ENCODE measurements at regions not wholly inside any gene's neighbourhood (a gene's known extent, or its start where the extent isn't known, plus 50 kb on each side); places are given as distances from the start of the nearest gene placed in this dataset.

GRCh38 chr2:12597610-12598009 is 119.1 kb upstream of the TRIB2 start:
- TF ChIP-seq CTCF (conservative IDR thresholded peaks at IDR 0.05) (no peak), EZH2 (IDR thresholded peaks at IDR 0.05; ENCODE audit: low read depth) (no peak)
- H3K4me3 ChIP-seq = no peak overlapping the region
- H3F3A ChIP-seq (ENCODE audit: insufficient read depth, low read depth) = no peaks in the 10 kb centered on the region
- H4K20me1 ChIP-seq (ENCODE audit: insufficient read depth) = no peaks in the 10 kb centered on the region
- H3K4me2 ChIP-seq = no peak overlapping the region
- ChIA-PET POLR2A (ENCODE audit: unreplicated experiment) (no interaction called here), CTCF (no interaction called here)
- no peaks in the 10 kb centered on the region for H3K79me2 ChIP-seq (ENCODE audit: low read depth)
- no peak for DNase-seq
- no peak overlapping the region for H3K27ac ChIP-seq
- H2AFZ ChIP-seq = no peak overlapping the region
- H3K9me2 ChIP-seq (ENCODE audit: insufficient read depth) = no peaks in the 10 kb centered on the region; the same call in 1 of the 2 replicates
- H3K27me3 ChIP-seq (ENCODE audit: insufficient read depth, low read depth) = no peaks in the 10 kb centered on the region
- intact Hi-C loops (cut with micrococcal nuclease; ENCODE audit: unreplicated experiment) = no loop called here
- no peaks in the 10 kb centered on the region for H3K9me3 ChIP-seq (ENCODE audit: insufficient read depth, low read depth)
- no TSS peak for BruUV-seq (replicated peaks)
- H3K4me1 ChIP-seq (replicated peaks; ENCODE audit: insufficient read depth) = no peaks in the 10 kb centered on the region
- no peaks in the 10 kb centered on the region for H3K36me3 ChIP-seq (ENCODE audit: low read depth)

- H3K27ac ChIP-seq = no peak overlapping the region
- H3K4me3 ChIP-seq = no peak overlapping the region
- H4K20me1 ChIP-seq (ENCODE audit: insufficient read depth) = no peaks in the 10 kb centered on the region
- DNase-seq = no peak
- TF ChIP-seq EZH2 (IDR thresholded peaks at IDR 0.05; ENCODE audit: low read depth) (no peak), CTCF (conservative IDR thresholded peaks at IDR 0.05) (no peak)
- H2AFZ ChIP-seq = no peak overlapping the region
- no peaks in the 10 kb centered on the region for H3K9me3 ChIP-seq (ENCODE audit: insufficient read depth, low read depth)
- CTCF ChIA-PET = no interaction called here
- no peaks in the 10 kb centered on the region for H3K36me3 ChIP-seq (ENCODE audit: low read depth)
- no TSS peak for BruUV-seq (replicated peaks)
- no peaks in the 10 kb centered on the region for H3K79me2 ChIP-seq (ENCODE audit: low read depth)
- intact Hi-C loops (cut with micrococcal nuclease; ENCODE audit: unreplicated experiment) = no loop called here
- no peaks in the 10 kb centered on the region for H3F3A ChIP-seq (ENCODE audit: insufficient read depth, low read depth)
- H3K27me3 ChIP-seq (ENCODE audit: insufficient read depth, low read depth) = no peaks in the 10 kb centered on the region
- no peaks in the 10 kb centered on the region; the same call in 1 of the 2 replicates for H3K9me2 ChIP-seq (ENCODE audit: insufficient read depth)
- H3K4me1 ChIP-seq (replicated peaks; ENCODE audit: insufficient read depth) = peaks cover 14% of the 10 kb centered on the region
- H3K4me2 ChIP-seq = no peak overlapping the region
- POLR2A ChIA-PET (ENCODE audit: unreplicated experiment) = no interaction called here
These were observed 114.1 kb upstream of the TRIB2 start for GRCh38 chr2:12602661-12603060.

DNA sequence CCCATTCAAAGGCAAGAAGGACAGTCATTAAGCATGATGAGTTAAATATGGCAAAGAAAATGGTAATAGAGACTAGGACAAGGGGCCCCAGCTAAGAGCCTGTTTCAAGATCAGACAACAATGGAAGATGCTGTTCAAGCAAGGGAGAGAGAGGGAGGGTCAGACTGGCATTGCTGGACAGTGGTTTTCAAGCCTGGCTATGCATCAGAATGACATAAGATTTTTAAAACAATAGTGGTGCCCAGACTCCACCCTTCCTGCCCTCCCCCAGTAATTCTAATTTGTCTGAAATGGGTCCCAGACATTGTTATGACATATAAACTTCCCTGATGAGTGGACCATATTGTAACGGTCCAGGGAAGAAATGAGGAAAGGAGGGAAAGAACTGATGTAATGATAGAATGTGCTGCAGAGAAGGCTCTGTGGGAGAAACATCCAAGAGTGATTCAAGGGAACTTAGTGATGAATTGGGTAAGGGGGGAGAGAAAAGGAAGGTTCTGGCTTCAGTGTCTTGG is 112.9 kb upstream of the TRIB2 start:
- BruUV-seq (replicated peaks) = no TSS peak
- H3K79me2 ChIP-seq (ENCODE audit: low read depth) = no peaks in the 10 kb centered on the region
- H3K4me1 ChIP-seq (replicated peaks; ENCODE audit: insufficient read depth) = peaks cover 14% of the 10 kb centered on the region
- H2AFZ ChIP-seq = no peak overlapping the region
- no peaks in the 10 kb centered on the region for H3K9me3 ChIP-seq (ENCODE audit: insufficient read depth, low read depth)
- no peak overlapping the region for H3K4me3 ChIP-seq
- no peaks in the 10 kb centered on the region for H3K36me3 ChIP-seq (ENCODE audit: low read depth)
- no peak overlapping the region for H3K27ac ChIP-seq
- CTCF ChIA-PET = no interaction called here
- intact Hi-C loops (cut with micrococcal nuclease; ENCODE audit: unreplicated experiment) = no loop called here
- no peak for DNase-seq
- POLR2A ChIA-PET (ENCODE audit: unreplicated experiment) = no interaction called here
- no peaks in the 10 kb centered on the region for H4K20me1 ChIP-seq (ENCODE audit: insufficient read depth)
- TF ChIP-seq CTCF (conservative IDR thresholded peaks at IDR 0.05) (no peak), EZH2 (IDR thresholded peaks at IDR 0.05; ENCODE audit: low read depth) (no peak)
- H3K9me2 ChIP-seq (ENCODE audit: insufficient read depth) = no peaks in the 10 kb centered on the region; the same call in 1 of the 2 replicates
- no peak overlapping the region for H3K4me2 ChIP-seq
- H3F3A ChIP-seq (ENCODE audit: insufficient read depth, low read depth) = no peaks in the 10 kb centered on the region
- no peaks in the 10 kb centered on the region for H3K27me3 ChIP-seq (ENCODE audit: insufficient read depth, low read depth)
